ENCODE measurements at regions not wholly inside any gene's neighbourhood (a gene's known extent, or its start where the extent isn't known, plus 50 kb on each side); places are given as distances from the start of the nearest gene placed in this dataset.

- Mint-ChIP-seq H3K36me3 (ENCODE audit: low read depth) (no peaks in the 10 kb centered on the region), H3K27ac (ENCODE audit: unreplicated experiment) (no peak overlapping the region), H3K9me3 (no peaks in the 10 kb centered on the region), H3K27me3 (ENCODE audit: low read depth) (no peaks in the 10 kb centered on the region), H3K4me3 (no peak overlapping the region), H3K4me1 (peaks cover 20% of the 10 kb centered on the region)
- TF ChIP-seq, protein P1, sequence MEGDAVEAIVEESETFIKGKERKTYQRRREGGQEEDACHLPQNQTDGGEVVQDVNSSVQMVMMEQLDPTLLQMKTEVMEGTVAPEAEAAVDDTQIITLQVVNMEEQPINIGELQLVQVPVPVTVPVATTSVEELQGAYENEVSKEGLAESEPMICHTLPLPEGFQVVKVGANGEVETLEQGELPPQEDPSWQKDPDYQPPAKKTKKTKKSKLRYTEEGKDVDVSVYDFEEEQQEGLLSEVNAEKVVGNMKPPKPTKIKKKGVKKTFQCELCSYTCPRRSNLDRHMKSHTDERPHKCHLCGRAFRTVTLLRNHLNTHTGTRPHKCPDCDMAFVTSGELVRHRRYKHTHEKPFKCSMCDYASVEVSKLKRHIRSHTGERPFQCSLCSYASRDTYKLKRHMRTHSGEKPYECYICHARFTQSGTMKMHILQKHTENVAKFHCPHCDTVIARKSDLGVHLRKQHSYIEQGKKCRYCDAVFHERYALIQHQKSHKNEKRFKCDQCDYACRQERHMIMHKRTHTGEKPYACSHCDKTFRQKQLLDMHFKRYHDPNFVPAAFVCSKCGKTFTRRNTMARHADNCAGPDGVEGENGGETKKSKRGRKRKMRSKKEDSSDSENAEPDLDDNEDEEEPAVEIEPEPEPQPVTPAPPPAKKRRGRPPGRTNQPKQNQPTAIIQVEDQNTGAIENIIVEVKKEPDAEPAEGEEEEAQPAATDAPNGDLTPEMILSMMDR (conservative IDR thresholded peaks at IDR 0.05), result no peak
- no peak for DNase-seq (ENCODE audit: low read depth, low spot score)
Observed at GRCh38 chr5:24789611-24790351, 145.0 kb upstream of the CDH10 start.

DNA sequence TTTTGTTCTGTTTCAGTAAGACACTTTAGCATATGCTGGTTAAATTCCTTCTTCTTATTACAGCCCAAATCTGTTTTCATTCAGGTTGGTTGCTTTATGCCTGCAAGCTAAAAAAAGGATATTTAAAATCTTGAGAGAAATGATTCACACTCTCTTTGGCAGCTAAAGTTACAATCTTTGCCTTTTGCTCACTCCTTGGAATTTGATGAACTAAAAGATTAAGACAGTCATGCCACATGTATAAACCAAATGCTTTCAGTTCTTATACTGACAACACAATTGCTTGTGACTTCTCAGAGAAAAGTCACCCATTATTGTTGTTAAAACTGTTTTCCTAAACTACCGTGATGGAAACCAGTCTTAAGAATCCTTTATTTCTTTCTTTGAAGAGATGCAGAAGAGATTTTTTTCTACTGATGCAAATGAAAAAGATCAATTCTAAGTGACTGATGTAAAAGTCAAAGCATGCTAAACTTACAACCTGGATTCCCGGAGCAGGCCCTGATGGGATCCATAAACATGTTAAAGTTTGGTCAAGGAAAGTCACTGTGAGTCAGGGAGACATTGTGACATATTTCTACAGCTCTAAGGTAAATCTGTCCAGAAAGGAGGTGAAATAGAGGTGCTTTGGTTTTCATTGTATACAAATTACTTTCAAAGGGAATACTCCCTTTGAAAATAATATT, 144.2 kb upstream of the CDH10 start:
- TF ChIP-seq, protein P1 (conservative IDR thresholded peaks at IDR 0.05), result no peak
- H3K36me3 Mint-ChIP-seq (ENCODE audit: low read depth), result no peaks in the 10 kb centered on the region
- peaks cover 20% of the 10 kb centered on the region for H3K4me1 Mint-ChIP-seq
- no peak for DNase-seq (ENCODE audit: low read depth, low spot score)
- no peaks in the 10 kb centered on the region for H3K9me3 Mint-ChIP-seq
- no peak overlapping the region for H3K27ac Mint-ChIP-seq (ENCODE audit: unreplicated experiment)
- no peaks in the 10 kb centered on the region for H3K27me3 Mint-ChIP-seq (ENCODE audit: low read depth)
- H3K4me3 Mint-ChIP-seq, result no peak overlapping the region

DNA sequence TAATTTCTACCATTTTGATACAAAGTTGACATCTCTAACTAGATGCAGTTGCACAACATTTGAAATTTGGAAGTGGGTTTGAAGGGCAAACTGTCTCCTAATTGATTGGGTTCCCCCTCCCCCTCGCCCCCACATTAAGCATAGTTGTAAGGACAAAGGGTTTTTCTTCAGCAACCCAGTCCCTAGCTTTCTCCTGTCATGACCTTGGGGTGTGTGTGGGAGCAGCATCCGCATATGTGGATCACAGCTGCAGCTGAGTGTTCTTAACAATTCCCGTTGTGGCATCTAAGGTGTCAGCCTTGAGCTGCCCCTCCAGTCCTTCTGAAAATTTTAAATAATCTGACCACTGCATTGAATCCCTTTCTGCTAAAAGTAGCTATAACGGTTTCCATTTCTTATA, 141.3 kb upstream of the CDH10 start:
- TF ChIP-seq, protein P1 (conservative IDR thresholded peaks at IDR 0.05), result no peak
- H3K9me3 Mint-ChIP-seq, result no peaks in the 10 kb centered on the region
- no peak overlapping the region for H3K27ac Mint-ChIP-seq (ENCODE audit: unreplicated experiment)

GRCh38 chr5:24783596-24783995, 138.8 kb upstream of the CDH10 start:
- Mint-ChIP-seq H3K27ac (ENCODE audit: unreplicated experiment) (no peak overlapping the region), H3K4me1 (peaks cover 15% of the 10 kb centered on the region), H3K36me3 (ENCODE audit: low read depth) (no peaks in the 10 kb centered on the region), H3K27me3 (ENCODE audit: low read depth) (no peaks in the 10 kb centered on the region), H3K9me3 (no peaks in the 10 kb centered on the region), H3K4me3 (no peak overlapping the region)
- TF ChIP-seq, protein P1 (conservative IDR thresholded peaks at IDR 0.05), result no peak
- DNase-seq (ENCODE audit: low read depth, low spot score), result no peak

More for the DNA sequence above, 141.3 kb upstream of the CDH10 start:
- Mint-ChIP-seq H3K4me3 (no peak overlapping the region), H3K4me1 (peaks cover 20% of the 10 kb centered on the region), H3K36me3 (ENCODE audit: low read depth) (no peaks in the 10 kb centered on the region), H3K27me3 (ENCODE audit: low read depth) (no peaks in the 10 kb centered on the region)
- no peak for DNase-seq (ENCODE audit: low read depth, low spot score)

GRCh38 chr5:24777392-24777791, 132.6 kb upstream of the CDH10 start:
- TF ChIP-seq, protein P1 (conservative IDR thresholded peaks at IDR 0.05), result no peak
- Mint-ChIP-seq H3K4me1 (peaks cover 4% of the 10 kb centered on the region), H3K9me3 (peaks cover 5% of the 10 kb centered on the region), H3K27me3 (ENCODE audit: low read depth) (no peaks in the 10 kb centered on the region), H3K27ac (ENCODE audit: unreplicated experiment) (no peak overlapping the region), H3K4me3 (no peak overlapping the region), H3K36me3 (ENCODE audit: low read depth) (no peaks in the 10 kb centered on the region)
- no peak for DNase-seq (ENCODE audit: low read depth, low spot score)

Data from neural crest cell (in vitro differentiated cells).